ENCODE measurements at regions not wholly inside any gene's neighbourhood (a gene's known extent, or its start where the extent isn't known, plus 50 kb on each side); places are given as distances from the start of the nearest gene placed in this dataset.

- no peak for TF ChIP-seq CTCF (IDR thresholded peaks at IDR 0.05)
- TF ChIP-seq POLR2A (IDR thresholded peaks at IDR 0.05), result no peak
- TF ChIP-seq EP300 (IDR thresholded peaks at IDR 0.05), result no peak
Observed at GRCh38 chr6:145266432-145267075, 468.8 kb downstream of the EPM2A start.
